SU-DHL-6 (cell line): ENCODE measurements at regions not wholly inside any gene's neighbourhood (a gene's known extent, or its start where the extent isn't known, plus 50 kb on each side); places are given as distances from the start of the nearest gene placed in this dataset.

Experiments
- CTCF ChIP-seq: fragments of 200-600 bp; sonication (generic); IDR thresholded peaks from one replicate; pipeline ENCODE4 v1.5.1; 2017; ENCODE audit warnings: antibody characterized with exemption, mild to moderate bottlenecking, low read length, moderate library complexity; ENCODE audit not compliant: insufficient read depth, poor library complexity, severe bottlenecking
- EZH2phosphoT487 ChIP-seq: fragments of 200-600 bp; sonication (generic), shearing (Covaris generic); conservative IDR thresholded peaks from 2 replicates; pipeline ENCODE4 v1.6.1; 2018; ENCODE audit warnings: mild to moderate bottlenecking, antibody characterized with exemption, low read length, moderate library complexity, mixed read lengths

- no peak for TF ChIP-seq CTCF
- TF ChIP-seq EZH2phosphoT487, result no peak
Observed at GRCh38 chr11:112477581-112478317, 217.1 kb upstream of the PLET1 start.
